ENCODE measurements at regions not wholly inside any gene's neighbourhood (a gene's known extent, or its start where the extent isn't known, plus 50 kb on each side); places are given as distances from the start of the nearest gene placed in this dataset.

DNA sequence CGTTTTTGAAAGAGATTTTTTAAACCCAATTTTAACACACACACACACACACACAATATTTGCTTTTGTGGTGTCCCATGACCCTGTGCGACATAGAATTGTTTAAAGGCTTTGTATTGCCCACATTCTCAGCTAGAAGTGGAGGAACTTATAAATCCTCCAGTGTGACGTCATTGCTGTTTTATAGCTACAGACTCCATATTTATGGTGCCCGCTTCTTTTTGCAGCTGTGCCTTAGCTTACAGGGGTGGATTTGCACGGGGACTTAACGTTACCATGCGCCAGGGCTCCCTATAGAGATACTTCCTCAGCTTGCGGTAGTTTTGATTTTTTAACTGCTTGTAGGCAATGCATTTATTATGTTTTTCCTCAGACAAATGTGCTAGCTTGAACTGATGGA, 101.9 kb upstream of the SMIM21 start:
- TF ChIP-seq, protein P1, sequence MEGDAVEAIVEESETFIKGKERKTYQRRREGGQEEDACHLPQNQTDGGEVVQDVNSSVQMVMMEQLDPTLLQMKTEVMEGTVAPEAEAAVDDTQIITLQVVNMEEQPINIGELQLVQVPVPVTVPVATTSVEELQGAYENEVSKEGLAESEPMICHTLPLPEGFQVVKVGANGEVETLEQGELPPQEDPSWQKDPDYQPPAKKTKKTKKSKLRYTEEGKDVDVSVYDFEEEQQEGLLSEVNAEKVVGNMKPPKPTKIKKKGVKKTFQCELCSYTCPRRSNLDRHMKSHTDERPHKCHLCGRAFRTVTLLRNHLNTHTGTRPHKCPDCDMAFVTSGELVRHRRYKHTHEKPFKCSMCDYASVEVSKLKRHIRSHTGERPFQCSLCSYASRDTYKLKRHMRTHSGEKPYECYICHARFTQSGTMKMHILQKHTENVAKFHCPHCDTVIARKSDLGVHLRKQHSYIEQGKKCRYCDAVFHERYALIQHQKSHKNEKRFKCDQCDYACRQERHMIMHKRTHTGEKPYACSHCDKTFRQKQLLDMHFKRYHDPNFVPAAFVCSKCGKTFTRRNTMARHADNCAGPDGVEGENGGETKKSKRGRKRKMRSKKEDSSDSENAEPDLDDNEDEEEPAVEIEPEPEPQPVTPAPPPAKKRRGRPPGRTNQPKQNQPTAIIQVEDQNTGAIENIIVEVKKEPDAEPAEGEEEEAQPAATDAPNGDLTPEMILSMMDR (IDR thresholded peaks at IDR 0.05; ENCODE audit: unreplicated experiment) = no peak
- H3K9me3 Mint-ChIP-seq (ENCODE audit: low read depth, unreplicated experiment) = peaks cover 4% of the 10 kb centered on the region
- H3K27ac Mint-ChIP-seq (ENCODE audit: unreplicated experiment) = no peak overlapping the region
- H3K27me3 Mint-ChIP-seq (ENCODE audit: unreplicated experiment) = peaks cover 13% of the 10 kb centered on the region
- H3K36me3 Mint-ChIP-seq (ENCODE audit: insufficient read depth, unreplicated experiment) = no peaks in the 10 kb centered on the region
- no peak overlapping the region for H3K4me3 Mint-ChIP-seq (ENCODE audit: low read depth, unreplicated experiment)
- CTCF ChIA-PET = no interaction called here
- intact Hi-C loops (cut with micrococcal nuclease; ENCODE audit: unreplicated experiment) = no loop called here
- DNase-seq = no peak
- no TSS peak for BruUV-seq (replicated peaks)
- H3K4me1 Mint-ChIP-seq (ENCODE audit: low read depth, unreplicated experiment) = no peaks in the 10 kb centered on the region

DNA sequence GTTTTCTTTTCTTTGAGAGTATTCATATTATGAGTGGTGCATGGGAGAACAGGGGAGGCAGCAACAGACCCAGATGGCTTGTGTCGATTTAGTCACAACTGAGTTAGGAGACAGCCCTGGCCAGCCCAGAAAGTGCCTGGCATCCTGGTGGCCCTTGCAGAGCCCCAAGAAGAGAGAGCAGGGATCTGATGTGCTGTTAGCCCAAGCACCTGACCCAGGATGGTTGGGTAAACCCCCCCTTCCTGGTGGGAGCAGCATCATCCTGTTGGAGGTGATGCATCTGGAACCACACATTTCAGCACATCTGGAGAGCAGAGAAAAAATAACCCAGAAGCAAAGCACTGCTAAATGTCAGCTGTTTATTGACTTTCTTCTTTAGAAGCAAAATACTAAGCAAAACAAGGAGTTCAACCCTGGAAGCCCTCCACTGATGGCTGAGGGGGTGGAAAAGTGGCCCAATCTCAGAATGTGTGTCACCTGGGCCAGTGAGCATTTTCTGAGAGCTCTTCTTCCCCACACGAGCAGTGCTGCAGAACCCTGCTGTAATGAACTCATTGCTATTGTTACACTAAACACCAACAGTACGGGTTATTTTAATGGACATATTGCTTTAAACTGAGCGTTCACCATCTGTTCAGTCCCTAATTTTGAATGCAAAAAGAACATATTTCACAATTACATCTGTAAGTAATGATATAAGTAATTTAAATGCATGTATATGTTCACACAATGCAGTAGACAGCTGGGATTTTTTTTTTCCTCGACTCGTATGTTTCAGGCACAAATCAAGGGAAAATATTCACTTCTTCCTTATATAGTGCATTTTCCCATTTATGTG, 100.6 kb upstream of the SMIM21 start:
- no peak overlapping the region for H3K27ac Mint-ChIP-seq (ENCODE audit: unreplicated experiment)
- H3K27me3 Mint-ChIP-seq (ENCODE audit: unreplicated experiment) = peaks cover 13% of the 10 kb centered on the region
- H3K4me3 Mint-ChIP-seq (ENCODE audit: low read depth, unreplicated experiment) = no peak overlapping the region
- BruUV-seq (replicated peaks) = no TSS peak
- H3K36me3 Mint-ChIP-seq (ENCODE audit: insufficient read depth, unreplicated experiment) = no peaks in the 10 kb centered on the region
- H3K9me3 Mint-ChIP-seq (ENCODE audit: low read depth, unreplicated experiment) = peaks cover 4% of the 10 kb centered on the region
- DNase-seq = no peak
- intact Hi-C loops (cut with micrococcal nuclease; ENCODE audit: unreplicated experiment) = no loop called here
- CTCF ChIA-PET = no interaction called here
- no peaks in the 10 kb centered on the region for H3K4me1 Mint-ChIP-seq (ENCODE audit: low read depth, unreplicated experiment)
- TF ChIP-seq, protein P1 (IDR thresholded peaks at IDR 0.05; ENCODE audit: unreplicated experiment) = no peak

DNA sequence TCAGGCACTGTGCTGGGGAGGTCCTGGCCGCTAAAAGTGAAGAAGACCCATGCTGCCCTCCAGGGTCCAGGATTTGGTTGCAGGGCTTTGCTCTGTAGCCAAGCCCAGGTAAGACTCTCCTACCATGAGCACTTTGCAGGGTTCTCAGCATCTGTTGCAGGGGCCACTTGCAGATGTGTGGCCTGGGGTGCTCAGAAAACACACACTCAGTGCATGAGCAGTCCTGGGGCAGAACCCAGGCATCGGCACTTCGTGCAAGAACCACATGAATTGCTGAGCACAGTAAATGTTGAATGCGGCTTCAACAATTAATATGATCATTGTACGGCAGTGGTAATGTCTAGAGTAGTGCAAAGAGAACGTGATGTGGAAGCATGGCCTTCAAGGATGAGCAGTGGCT, 98.5 kb upstream of the SMIM21 start:
- H3K36me3 Mint-ChIP-seq (ENCODE audit: insufficient read depth, unreplicated experiment) = no peaks in the 10 kb centered on the region
- peaks cover 13% of the 10 kb centered on the region for H3K27me3 Mint-ChIP-seq (ENCODE audit: unreplicated experiment)
- BruUV-seq (replicated peaks) = no TSS peak
- H3K4me3 Mint-ChIP-seq (ENCODE audit: low read depth, unreplicated experiment) = no peak overlapping the region
- TF ChIP-seq, protein P1 (IDR thresholded peaks at IDR 0.05; ENCODE audit: unreplicated experiment) = no peak
- no peak overlapping the region for H3K27ac Mint-ChIP-seq (ENCODE audit: unreplicated experiment)
- no peaks in the 10 kb centered on the region for H3K4me1 Mint-ChIP-seq (ENCODE audit: low read depth, unreplicated experiment)
- intact Hi-C loops (cut with micrococcal nuclease; ENCODE audit: unreplicated experiment) = no loop called here
- CTCF ChIA-PET = no interaction called here
- H3K9me3 Mint-ChIP-seq (ENCODE audit: low read depth, unreplicated experiment) = peaks cover 4% of the 10 kb centered on the region
- DNase-seq = no peak

DNA sequence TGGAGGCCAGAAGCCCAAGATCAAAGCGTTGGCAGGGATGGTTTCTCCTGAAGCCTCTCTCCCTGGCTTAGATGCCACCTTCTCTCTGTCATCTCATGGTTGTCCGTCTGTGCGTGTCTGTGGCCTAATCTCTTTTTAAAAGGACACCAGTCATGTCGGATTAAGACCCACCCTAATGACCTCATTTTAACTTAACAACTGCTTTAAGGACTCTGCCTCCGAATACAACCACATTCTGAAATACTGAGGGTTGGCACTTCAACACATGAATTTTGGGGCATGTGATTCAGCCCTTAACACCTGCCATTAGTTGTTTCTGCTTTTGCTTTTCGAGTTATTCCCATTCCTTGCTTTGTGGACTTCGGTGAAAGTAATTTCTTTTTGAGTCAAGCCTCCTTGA, 97.8 kb upstream of the SMIM21 start:
- peaks cover 13% of the 10 kb centered on the region for H3K27me3 Mint-ChIP-seq (ENCODE audit: unreplicated experiment)
- no peaks in the 10 kb centered on the region for H3K36me3 Mint-ChIP-seq (ENCODE audit: insufficient read depth, unreplicated experiment)
- no peak for DNase-seq
- CTCF ChIA-PET = no interaction called here
- H3K9me3 Mint-ChIP-seq (ENCODE audit: low read depth, unreplicated experiment) = peaks cover 4% of the 10 kb centered on the region
- no peak overlapping the region for H3K27ac Mint-ChIP-seq (ENCODE audit: unreplicated experiment)
- no peaks in the 10 kb centered on the region for H3K4me1 Mint-ChIP-seq (ENCODE audit: low read depth, unreplicated experiment)
- no peak overlapping the region for H3K4me3 Mint-ChIP-seq (ENCODE audit: low read depth, unreplicated experiment)
- intact Hi-C loops (cut with micrococcal nuclease; ENCODE audit: unreplicated experiment) = no loop called here
- TF ChIP-seq, protein P1 (IDR thresholded peaks at IDR 0.05; ENCODE audit: unreplicated experiment) = no peak
- no TSS peak for BruUV-seq (replicated peaks)

All from Calu3 (cell line).